AG09309 (cell line): ENCODE measurements at regions not wholly inside any gene's neighbourhood (a gene's known extent, or its start where the extent isn't known, plus 50 kb on each side); places are given as distances from the start of the nearest gene placed in this dataset.

Source experiments
- DNase-seq: peaks from one replicate; pipeline ENCODE4 v3.0.0-alpha.2; 2010; ENCODE audit warnings: low read depth
- H3K4me3 ChIP-seq: 2 replicates; pipeline ENCODE4 v1.5.1; 2011; ENCODE audit warnings: mild to moderate bottlenecking, low read depth, low read length, moderate library complexity; ENCODE audit not compliant: control insufficient read depth
- CTCF ChIP-seq: IDR thresholded peaks from 2 replicates; pipeline ENCODE4 v1.5.1; 2011; ENCODE audit warnings: mild to moderate bottlenecking, low read depth, low read length, inconsistent platforms; ENCODE audit not compliant: insufficient read depth, control insufficient read depth; ENCODE audit errors: missing control alignments

GRCh38 chr20:12886618-12887363 is 122.0 kb upstream of the SPTLC3 start:
- no peak for DNase-seq
- no peak overlapping the region for H3K4me3 ChIP-seq
- TF ChIP-seq CTCF, result no peak

- no peak for TF ChIP-seq CTCF
- no peak overlapping the region for H3K4me3 ChIP-seq
- no peak for DNase-seq
These were observed 117.1 kb upstream of the SPTLC3 start for GRCh38 chr20:12891643-12892042.

- DNase-seq, result no peak
- no peak overlapping the region for H3K4me3 ChIP-seq
- TF ChIP-seq CTCF, result no peak
These were observed 115.8 kb upstream of the SPTLC3 start for GRCh38 chr20:12893019-12893418.

- TF ChIP-seq CTCF, result no peak
- H3K4me3 ChIP-seq, result no peak overlapping the region
- DNase-seq, result no peak
These were observed 115.1 kb upstream of the SPTLC3 start for GRCh38 chr20:12893653-12894052.

DNA sequence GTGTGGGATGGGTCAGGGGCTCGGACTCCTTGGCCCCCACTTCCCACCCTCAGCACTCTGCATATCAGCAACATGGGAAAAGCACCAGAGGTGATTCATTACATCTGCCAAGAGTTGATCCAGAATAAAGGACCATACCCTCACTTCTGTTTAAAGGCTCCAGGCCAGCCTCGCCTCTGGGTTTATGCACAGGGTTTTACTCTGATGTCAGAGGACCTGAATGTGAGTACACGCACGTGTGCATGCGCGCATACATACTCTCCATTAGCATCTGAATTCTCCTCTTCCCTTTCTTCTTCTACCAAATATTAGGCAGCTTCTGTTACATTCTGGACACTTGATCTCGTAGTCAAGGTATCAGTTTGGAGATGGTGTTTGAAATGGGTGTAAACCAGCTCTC is 114.7 kb upstream of the SPTLC3 start:
- no peak for TF ChIP-seq CTCF
- DNase-seq, result no peak
- H3K4me3 ChIP-seq, result no peak overlapping the region

GRCh38 chr20:12896180-12896579 is 112.6 kb upstream of the SPTLC3 start:
- no peak for DNase-seq
- TF ChIP-seq CTCF, result no peak
- no peak overlapping the region for H3K4me3 ChIP-seq
